ENCODE measurements at regions not wholly inside any gene's neighbourhood (a gene's known extent, or its start where the extent isn't known, plus 50 kb on each side); places are given as distances from the start of the nearest gene placed in this dataset.

GRCh38 chr2:122063716-122064115, 308.3 kb downstream of the TSN start:
- Histone ChIP-seq H3K4me1 (ENCODE audit: control insufficient read depth, insufficient read depth, low read length) (no peaks in the 10 kb centered on the region), H3K9ac (ENCODE audit: low read length) (no peak overlapping the region), H3K4me3 (ENCODE audit: low read length) (no peak overlapping the region), H3K27me3 (ENCODE audit: control insufficient read depth, insufficient read depth, low read length) (no peaks in the 10 kb centered on the region), H3K36me3 (ENCODE audit: control insufficient read depth, insufficient read depth, low read length) (no peaks in the 10 kb centered on the region), H3K27ac (ENCODE audit: low read depth, low read length) (no peak overlapping the region)

- H3K4me1 ChIP-seq (ENCODE audit: control insufficient read depth, insufficient read depth, low read length): no peaks in the 10 kb centered on the region
- H3K4me3 ChIP-seq (ENCODE audit: low read length): no peak overlapping the region
- no peak overlapping the region for H3K9ac ChIP-seq (ENCODE audit: low read length)
- H3K27ac ChIP-seq (ENCODE audit: low read depth, low read length): no peak overlapping the region
- no peaks in the 10 kb centered on the region for H3K36me3 ChIP-seq (ENCODE audit: control insufficient read depth, insufficient read depth, low read length)
- no peaks in the 10 kb centered on the region for H3K27me3 ChIP-seq (ENCODE audit: control insufficient read depth, insufficient read depth, low read length)
Observed at GRCh38 chr2:122070241-122070731, 314.8 kb downstream of the TSN start.

- Histone ChIP-seq H3K4me3 (ENCODE audit: low read length) (no peak overlapping the region), H3K9ac (ENCODE audit: low read length) (no peak overlapping the region), H3K27me3 (ENCODE audit: control insufficient read depth, insufficient read depth, low read length) (no peaks in the 10 kb centered on the region), H3K36me3 (ENCODE audit: control insufficient read depth, insufficient read depth, low read length) (no peaks in the 10 kb centered on the region), H3K4me1 (ENCODE audit: control insufficient read depth, insufficient read depth, low read length) (no peaks in the 10 kb centered on the region), H3K27ac (ENCODE audit: low read depth, low read length) (no peak overlapping the region)
Observed at GRCh38 chr2:122072666-122073065, 317.2 kb downstream of the TSN start.

GRCh38 chr2:122074201-122074600, 318.8 kb downstream of the TSN start:
- Histone ChIP-seq H3K27ac (ENCODE audit: low read depth, low read length) (no peak overlapping the region), H3K27me3 (ENCODE audit: control insufficient read depth, insufficient read depth, low read length) (no peaks in the 10 kb centered on the region), H3K9ac (ENCODE audit: low read length) (no peak overlapping the region), H3K36me3 (ENCODE audit: control insufficient read depth, insufficient read depth, low read length) (no peaks in the 10 kb centered on the region), H3K4me3 (ENCODE audit: low read length) (no peak overlapping the region), H3K4me1 (ENCODE audit: control insufficient read depth, insufficient read depth, low read length) (no peaks in the 10 kb centered on the region)

- Histone ChIP-seq H3K27ac (ENCODE audit: low read depth, low read length) (no peak overlapping the region), H3K27me3 (ENCODE audit: control insufficient read depth, insufficient read depth, low read length) (no peaks in the 10 kb centered on the region), H3K4me1 (ENCODE audit: control insufficient read depth, insufficient read depth, low read length) (no peaks in the 10 kb centered on the region), H3K9ac (ENCODE audit: low read length) (no peak overlapping the region), H3K4me3 (ENCODE audit: low read length) (no peak overlapping the region), H3K36me3 (ENCODE audit: control insufficient read depth, insufficient read depth, low read length) (no peaks in the 10 kb centered on the region)
Observed at GRCh38 chr2:122075381-122075780, 319.9 kb downstream of the TSN start.

- H3K36me3 ChIP-seq (ENCODE audit: control insufficient read depth, insufficient read depth, low read length): no peaks in the 10 kb centered on the region
- H3K27ac ChIP-seq (ENCODE audit: low read depth, low read length): no peak overlapping the region
- H3K9ac ChIP-seq (ENCODE audit: low read length): no peak overlapping the region
- no peak overlapping the region for H3K4me3 ChIP-seq (ENCODE audit: low read length)
- H3K27me3 ChIP-seq (ENCODE audit: control insufficient read depth, insufficient read depth, low read length): no peaks in the 10 kb centered on the region
- H3K4me1 ChIP-seq (ENCODE audit: control insufficient read depth, insufficient read depth, low read length): no peaks in the 10 kb centered on the region
Observed at GRCh38 chr2:122077114-122077513, 321.7 kb downstream of the TSN start.

- Histone ChIP-seq H3K27me3 (ENCODE audit: control insufficient read depth, insufficient read depth, low read length) (no peaks in the 10 kb centered on the region), H3K9ac (ENCODE audit: low read length) (no peak overlapping the region), H3K4me1 (ENCODE audit: control insufficient read depth, insufficient read depth, low read length) (no peaks in the 10 kb centered on the region), H3K4me3 (ENCODE audit: low read length) (no peak overlapping the region), H3K27ac (ENCODE audit: low read depth, low read length) (no peak overlapping the region), H3K36me3 (ENCODE audit: control insufficient read depth, insufficient read depth, low read length) (no peaks in the 10 kb centered on the region)
Observed at GRCh38 chr2:122077771-122078170, 322.3 kb downstream of the TSN start.

- Histone ChIP-seq H3K27ac (ENCODE audit: low read depth, low read length) (no peak overlapping the region), H3K4me1 (ENCODE audit: control insufficient read depth, insufficient read depth, low read length) (no peaks in the 10 kb centered on the region), H3K4me3 (ENCODE audit: low read length) (no peak overlapping the region), H3K27me3 (ENCODE audit: control insufficient read depth, insufficient read depth, low read length) (no peaks in the 10 kb centered on the region), H3K36me3 (ENCODE audit: control insufficient read depth, insufficient read depth, low read length) (no peaks in the 10 kb centered on the region), H3K9ac (ENCODE audit: low read length) (no peak overlapping the region)
Observed at GRCh38 chr2:122078451-122078850, 323.0 kb downstream of the TSN start.

- H3K27me3 ChIP-seq (ENCODE audit: control insufficient read depth, insufficient read depth, low read length): no peaks in the 10 kb centered on the region
- H3K27ac ChIP-seq (ENCODE audit: low read depth, low read length): no peak overlapping the region
- H3K4me3 ChIP-seq (ENCODE audit: low read length): no peak overlapping the region
- H3K4me1 ChIP-seq (ENCODE audit: control insufficient read depth, insufficient read depth, low read length): no peaks in the 10 kb centered on the region
- H3K9ac ChIP-seq (ENCODE audit: low read length): no peak overlapping the region
- H3K36me3 ChIP-seq (ENCODE audit: control insufficient read depth, insufficient read depth, low read length): no peaks in the 10 kb centered on the region
Observed at GRCh38 chr2:122079844-122080243, 324.4 kb downstream of the TSN start.

GRCh38 chr2:122080316-122080715, 324.9 kb downstream of the TSN start:
- no peak overlapping the region for H3K4me3 ChIP-seq (ENCODE audit: low read length)
- H3K9ac ChIP-seq (ENCODE audit: low read length): no peak overlapping the region
- no peaks in the 10 kb centered on the region for H3K36me3 ChIP-seq (ENCODE audit: control insufficient read depth, insufficient read depth, low read length)
- no peaks in the 10 kb centered on the region for H3K4me1 ChIP-seq (ENCODE audit: control insufficient read depth, insufficient read depth, low read length)
- H3K27ac ChIP-seq (ENCODE audit: low read depth, low read length): no peak overlapping the region
- no peaks in the 10 kb centered on the region for H3K27me3 ChIP-seq (ENCODE audit: control insufficient read depth, insufficient read depth, low read length)

- Histone ChIP-seq H3K36me3 (ENCODE audit: control insufficient read depth, insufficient read depth, low read length) (no peaks in the 10 kb centered on the region), H3K4me3 (ENCODE audit: low read length) (no peak overlapping the region), H3K9ac (ENCODE audit: low read length) (no peak overlapping the region), H3K27ac (ENCODE audit: low read depth, low read length) (no peak overlapping the region), H3K4me1 (ENCODE audit: control insufficient read depth, insufficient read depth, low read length) (no peaks in the 10 kb centered on the region), H3K27me3 (ENCODE audit: control insufficient read depth, insufficient read depth, low read length) (no peaks in the 10 kb centered on the region)
Observed at GRCh38 chr2:122080871-122081270, 325.4 kb downstream of the TSN start.

GRCh38 chr2:122081751-122082150, 326.3 kb downstream of the TSN start:
- H3K27ac ChIP-seq (ENCODE audit: low read depth, low read length): no peak overlapping the region
- H3K27me3 ChIP-seq (ENCODE audit: control insufficient read depth, insufficient read depth, low read length): no peaks in the 10 kb centered on the region
- H3K4me1 ChIP-seq (ENCODE audit: control insufficient read depth, insufficient read depth, low read length): no peaks in the 10 kb centered on the region
- no peaks in the 10 kb centered on the region for H3K36me3 ChIP-seq (ENCODE audit: control insufficient read depth, insufficient read depth, low read length)
- no peak overlapping the region for H3K4me3 ChIP-seq (ENCODE audit: low read length)
- no peak overlapping the region for H3K9ac ChIP-seq (ENCODE audit: low read length)

GRCh38 chr2:122083256-122084048, 328.0 kb downstream of the TSN start:
- no peak overlapping the region for H3K4me3 ChIP-seq (ENCODE audit: low read length)
- H3K27me3 ChIP-seq (ENCODE audit: control insufficient read depth, insufficient read depth, low read length): no peaks in the 10 kb centered on the region
- no peaks in the 10 kb centered on the region for H3K4me1 ChIP-seq (ENCODE audit: control insufficient read depth, insufficient read depth, low read length)
- H3K36me3 ChIP-seq (ENCODE audit: control insufficient read depth, insufficient read depth, low read length): no peaks in the 10 kb centered on the region
- no peak overlapping the region for H3K27ac ChIP-seq (ENCODE audit: low read depth, low read length)
- no peak overlapping the region for H3K9ac ChIP-seq (ENCODE audit: low read length)

All from rectal smooth muscle tissue (tissue), 1 donor.